Stimulated activated naive CD8-positive, alpha-beta T cell treated with anti-CD3 and anti-CD28 coated beads, Interleukin-15, Interleukin-2, amounts not matched to agents 100 ng/mL and 50 ng/mL, for 24 hours (primary cell): ENCODE measurements at regions not wholly inside any gene's neighbourhood (a gene's known extent, or its start where the extent isn't known, plus 50 kb on each side); places are given as distances from the start of the nearest gene placed in this dataset.

ENCODE experiments used
- H3K27ac Mint-ChIP-seq: one replicate; pipeline ENCODE4 v1.8.0; 2021; ENCODE audit warnings: mild to moderate bottlenecking, mixed read lengths
- H3K27me3 Mint-ChIP-seq: one replicate; pipeline ENCODE4 v1.8.0; 2021; ENCODE audit warnings: mixed read lengths
- H3K36me3 Mint-ChIP-seq: one replicate; pipeline ENCODE4 v1.8.0; 2021; ENCODE audit warnings: low read depth, mixed read lengths
- H3K4me1 Mint-ChIP-seq: one replicate; pipeline ENCODE4 v1.8.0; 2021; ENCODE audit warnings: low read depth, mixed read lengths
- H3K4me3 Mint-ChIP-seq: one replicate; pipeline ENCODE4 v1.8.0; 2021; ENCODE audit warnings: mild to moderate bottlenecking, mixed read lengths
- H3K9me3 Mint-ChIP-seq: one replicate; pipeline ENCODE4 v1.8.0; 2021; ENCODE audit warnings: mixed read lengths

DNA sequence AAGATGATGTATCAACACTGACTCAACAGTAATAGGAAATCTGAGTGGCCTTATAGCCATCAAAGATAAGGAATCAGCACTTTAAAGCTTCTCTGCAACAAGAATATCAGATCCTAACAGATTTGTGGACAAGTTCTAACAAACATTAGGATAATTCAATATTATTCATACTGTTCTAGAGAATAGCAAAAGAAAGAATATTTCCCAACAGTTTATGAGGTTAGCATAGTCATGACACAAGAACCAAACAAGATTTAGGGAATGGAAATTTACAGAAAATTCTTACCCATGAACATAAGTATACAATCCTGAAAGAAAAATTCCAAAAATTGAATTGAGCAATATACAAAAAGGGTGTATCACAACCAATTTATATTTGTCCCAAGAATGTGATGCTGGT lies 64.3 kb upstream of the BTBD3 start:
- no peaks in the 10 kb centered on the region for H3K36me3 Mint-ChIP-seq
- no peaks in the 10 kb centered on the region for H3K27me3 Mint-ChIP-seq
- H3K4me1 Mint-ChIP-seq: no peaks in the 10 kb centered on the region
- no peak overlapping the region for H3K27ac Mint-ChIP-seq
- H3K4me3 Mint-ChIP-seq: no peak overlapping the region
- peaks cover 7% of the 10 kb centered on the region for H3K9me3 Mint-ChIP-seq

- Mint-ChIP-seq H3K27ac (no peak overlapping the region), H3K9me3 (no peaks in the 10 kb centered on the region), H3K36me3 (no peaks in the 10 kb centered on the region), H3K4me3 (no peak overlapping the region), H3K27me3 (no peaks in the 10 kb centered on the region), H3K4me1 (no peaks in the 10 kb centered on the region)
These were observed 56.2 kb upstream of the BTBD3 start for GRCh38 chr20:11861479-11861878.

DNA sequence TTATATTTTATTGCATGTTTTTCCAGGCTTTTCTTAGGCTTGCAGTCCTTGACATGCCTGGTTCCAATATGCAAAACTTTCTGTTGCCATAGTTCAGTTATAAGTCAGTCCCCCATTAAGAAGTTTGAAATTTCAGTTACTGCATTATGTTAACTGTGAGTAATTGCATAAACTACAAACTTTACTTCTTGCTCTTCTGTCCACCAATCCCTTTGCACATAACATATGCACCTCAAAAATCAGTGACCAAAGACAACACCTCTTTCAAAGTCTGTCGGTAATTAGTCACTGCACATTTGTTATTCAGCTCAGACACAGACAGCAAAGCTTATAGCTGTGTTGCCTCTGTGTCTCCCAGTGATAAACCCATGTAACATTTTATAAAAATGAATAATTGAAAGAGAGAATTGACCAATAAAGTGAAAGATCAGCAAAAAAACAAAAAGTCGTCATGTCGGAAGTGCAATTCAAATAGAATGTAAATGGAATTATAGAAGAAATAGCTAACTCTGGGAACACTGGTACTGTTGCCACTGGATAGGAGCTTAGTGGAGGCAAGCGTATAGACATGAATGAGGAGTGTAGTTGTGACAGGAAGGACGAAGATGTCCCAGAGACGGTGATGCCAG lies 50.3 kb upstream of the BTBD3 start:
- Mint-ChIP-seq H3K27me3 (peaks cover 5% of the 10 kb centered on the region), H3K27ac (no peak overlapping the region), H3K9me3 (peaks cover 5% of the 10 kb centered on the region), H3K4me3 (no peak overlapping the region), H3K36me3 (no peaks in the 10 kb centered on the region), H3K4me1 (no peaks in the 10 kb centered on the region)
